T-cell (primary cell): ENCODE measurements at regions not wholly inside any gene's neighbourhood (a gene's known extent, or its start where the extent isn't known, plus 50 kb on each side); places are given as distances from the start of the nearest gene placed in this dataset.

Experiments used
- ATAC-seq, 4 experiments: fragments of 200-7000 bp in 3 of 4; fragments of 150-1000 bp in 1 of 4; cut with Tn5 transposase; replicated peaks in 1 of 4; 1 replicate in 3 of 4; 2 replicates in 1 of 4; pipeline ENCODE4 v1.10.0; 2021; ENCODE audit warnings: moderate library complexity in 3 of 4, mild to moderate bottlenecking in 2 of 4, moderate number of reproducible peaks in 1 of 4
- CTCF ChIA-PET, 2 donors: fragments of 300-600 bp; sonication (Branson Sonifier 250); formaldehyde crosslinking; loops; one replicate each; lab custom pipeline; 2022; ENCODE audit warnings: antibody characterized with exemption in 2 of 2; lab: Charles Lee
- POLR2A ChIA-PET, 2 donors: fragments of 300-600 bp; sonication (Branson Sonifier 250); formaldehyde crosslinking; loops; one replicate each; lab custom pipeline; 2022; ENCODE audit warnings: antibody characterized with exemption in 2 of 2; lab: Charles Lee
- DNase-seq, 35 experiments: peaks; one replicate each; pipeline versions ENCODE4 v3.0.0 to v3.0.0-alpha.2; 2013 to 2023
- H3K27ac ChIP-seq: one replicate; pipeline ENCODE4 v1.5.1; 2013; ENCODE audit warnings: low read length
- H3K27me3 ChIP-seq, 2 experiments: replicated peaks in 1 of 2; 1 replicate in 1 of 2; 2 replicates in 1 of 2; pipeline versions ENCODE4 v1.6.1 to v1.7.0; 2013; ENCODE audit warnings: low read length in 1 of 2, mixed read lengths in 1 of 2; ENCODE audit not compliant: control insufficient read depth in 2 of 2, insufficient read depth in 2 of 2; ENCODE audit errors: extremely low read depth in 1 of 2
- H3K36me3 ChIP-seq, 2 donors: 1 replicate in 1 of 2; 2 replicates in 1 of 2; pipeline versions ENCODE4 v1.6.1 to v1.7.0; 2013; ENCODE audit warnings: low read length in 1 of 2; ENCODE audit not compliant: control insufficient read depth in 2 of 2, insufficient read depth in 1 of 2; ENCODE audit errors: extremely low read depth in 1 of 2
- H3K4me1 ChIP-seq, 2 experiments: 1 replicate in 1 of 2; 2 replicates in 1 of 2; pipeline versions ENCODE4 v1.6.1 to v1.7.0; 2013; ENCODE audit warnings: low read length in 2 of 2, mixed read lengths in 1 of 2; ENCODE audit not compliant: insufficient read depth in 2 of 2, control insufficient read depth in 1 of 2; ENCODE audit errors: extremely low read depth in 1 of 2
- H3K4me3 ChIP-seq, 2 donors: 1 replicate in 1 of 2; 2 replicates in 1 of 2; pipeline versions ENCODE4 v1.5.1 to v1.7.0; 2013; ENCODE audit warnings: mild to moderate bottlenecking in 2 of 2, low read length in 1 of 2, moderate library complexity in 1 of 2; ENCODE audit not compliant: control insufficient read depth in 1 of 2; ENCODE audit errors: extremely low read depth in 1 of 2
- H3K9me3 ChIP-seq: 2 replicates; pipeline ENCODE4 v1.7.0; 2013
- H3K27ac Mint-ChIP-seq, 2 donors: one replicate each; pipeline ENCODE4 v1.8.0; 2020 to 2021; ENCODE audit warnings: mild to moderate bottlenecking in 2 of 2, mixed read lengths in 2 of 2
- H3K27me3 Mint-ChIP-seq, 2 donors: one replicate each; pipeline ENCODE4 v1.8.0; 2021 to 2022; ENCODE audit warnings: mixed read lengths in 2 of 2
- H3K36me3 Mint-ChIP-seq: one replicate; pipeline ENCODE4 v1.8.0; 2021; ENCODE audit warnings: mixed read lengths
- H3K4me1 Mint-ChIP-seq, 3 donors: one replicate each; pipeline ENCODE4 v1.8.0; 2020 to 2022; ENCODE audit warnings: mixed read lengths in 3 of 3, mild to moderate bottlenecking in 1 of 3
- H3K4me3 Mint-ChIP-seq, 3 donors: one replicate each; pipeline ENCODE4 v1.8.0; 2020 to 2022; ENCODE audit warnings: mild to moderate bottlenecking in 3 of 3, mixed read lengths in 3 of 3, moderate library complexity in 3 of 3
- H3K9me3 Mint-ChIP-seq, 3 donors: one replicate each; pipeline ENCODE4 v1.8.0; 2020 to 2022; ENCODE audit warnings: mixed read lengths in 3 of 3
- WGBS: methylation state at CpG from one replicate; pipeline ENCODE4 v1.1.5; 2013; ENCODE audit warnings: missing lambda C conversion rate; ENCODE audit not compliant: insufficient coverage; 5-methylcytosine and 5-hydroxymethylcytosine counted together

GRCh38 chr3:79947957-79948356 is 180.2 kb upstream of the ROBO1 start:
- H3K4me1 ChIP-seq: no peaks in the 10 kb centered on the region
- H3K36me3 ChIP-seq: no peaks in the 10 kb centered on the region
- no peaks in the 10 kb centered on the region for H3K36me3 Mint-ChIP-seq
- ChIA-PET POLR2A (no interaction called here), CTCF (no interaction called here)
- WGBS: 100% methylated on average over 1 of the region's 2 CpGs
- DNase-seq: no peak
- no peaks in the 10 kb centered on the region for H3K9me3 ChIP-seq
- ATAC-seq: no peak
- H3K27me3 Mint-ChIP-seq: no peaks in the 10 kb centered on the region
- no peaks in the 10 kb centered on the region for H3K4me1 Mint-ChIP-seq
- no peaks in the 10 kb centered on the region for H3K27me3 ChIP-seq
- peaks cover 7 to 34% (median 14%) of the 10 kb centered on the region in 3 donors for H3K9me3 Mint-ChIP-seq
- no peak overlapping the region for H3K27ac Mint-ChIP-seq
- H3K4me3 ChIP-seq: no peak overlapping the region
- no peak overlapping the region for H3K4me3 Mint-ChIP-seq
- no peak overlapping the region for H3K27ac ChIP-seq

GRCh38 chr3:79947469-79947868 is 179.7 kb upstream of the ROBO1 start:
- 80% methylated on average over 1 of the region's 1 CpG for WGBS
- ChIA-PET POLR2A (no interaction called here), CTCF (no interaction called here)
- H3K27me3 Mint-ChIP-seq: no peaks in the 10 kb centered on the region
- Histone ChIP-seq H3K9me3 (no peaks in the 10 kb centered on the region), H3K4me3 (no peak overlapping the region), H3K4me1 (no peaks in the 10 kb centered on the region), H3K27ac (no peak overlapping the region), H3K27me3 (no peaks in the 10 kb centered on the region), H3K36me3 (no peaks in the 10 kb centered on the region)
- no peaks in the 10 kb centered on the region for H3K36me3 Mint-ChIP-seq
- H3K9me3 Mint-ChIP-seq: peaks cover 9 to 31% (median 14%) of the 10 kb centered on the region in 3 donors
- ATAC-seq (no peak), DNase-seq (no peak)
- H3K4me3 Mint-ChIP-seq: no peak overlapping the region
- no peaks in the 10 kb centered on the region for H3K4me1 Mint-ChIP-seq
- H3K27ac Mint-ChIP-seq: no peak overlapping the region

GRCh38 chr3:79937567-79937966 is 169.8 kb upstream of the ROBO1 start:
- WGBS: no CpG with 5 or more reads among the region's 1 CpG
- no peaks in the 10 kb centered on the region for H3K36me3 ChIP-seq
- Mint-ChIP-seq H3K4me3 (no peak overlapping the region), H3K4me1 (no peaks in the 10 kb centered on the region), H3K27me3 (no peaks in the 10 kb centered on the region), H3K9me3 (peaks cover 7 to 14% (median 10%) of the 10 kb centered on the region in 3 donors), H3K27ac (no peak overlapping the region), H3K36me3 (no peaks in the 10 kb centered on the region)
- H3K9me3 ChIP-seq: peaks cover 3% of the 10 kb centered on the region
- H3K4me3 ChIP-seq: no peak overlapping the region
- POLR2A ChIA-PET: no interaction called here
- no peak overlapping the region for H3K27ac ChIP-seq
- no peak for DNase-seq
- no peak for ATAC-seq
- no peaks in the 10 kb centered on the region for H3K4me1 ChIP-seq
- H3K27me3 ChIP-seq: no peaks in the 10 kb centered on the region
- CTCF ChIA-PET: no interaction called here

GRCh38 chr3:79930196-79930595 is 162.4 kb upstream of the ROBO1 start:
- no peaks in the 10 kb centered on the region for H3K36me3 ChIP-seq
- WGBS: 97% methylated on average over 6 of the region's 8 CpGs
- H3K4me1 ChIP-seq: no peaks in the 10 kb centered on the region
- DNase-seq: no peak
- no peak overlapping the region for H3K27ac Mint-ChIP-seq
- no peaks in the 10 kb centered on the region for H3K4me1 Mint-ChIP-seq
- H3K4me3 Mint-ChIP-seq: no peak overlapping the region
- H3K27me3 Mint-ChIP-seq: no peaks in the 10 kb centered on the region
- H3K27ac ChIP-seq: no peak overlapping the region
- no peaks in the 10 kb centered on the region for H3K36me3 Mint-ChIP-seq
- ChIA-PET POLR2A (no interaction called here), CTCF (no interaction called here)
- peaks cover 4 to 15% (median 10%) of the 10 kb centered on the region in 3 donors for H3K9me3 Mint-ChIP-seq
- no peaks in the 10 kb centered on the region for H3K27me3 ChIP-seq
- H3K4me3 ChIP-seq: no peak overlapping the region
- H3K9me3 ChIP-seq: peaks cover 3% of the 10 kb centered on the region
- no peak for ATAC-seq

GRCh38 chr3:79928687-79929408 is 161.1 kb upstream of the ROBO1 start:
- Mint-ChIP-seq H3K4me1 (no peaks in the 10 kb centered on the region), H3K27ac (no peak overlapping the region), H3K27me3 (no peaks in the 10 kb centered on the region), H3K9me3 (peaks cover 4 to 11% (median 8%) of the 10 kb centered on the region in 3 donors), H3K4me3 (no peak overlapping the region), H3K36me3 (no peaks in the 10 kb centered on the region)
- Histone ChIP-seq H3K4me3 (no peak overlapping the region), H3K9me3 (peaks cover 3% of the 10 kb centered on the region), H3K27ac (no peak overlapping the region), H3K4me1 (no peaks in the 10 kb centered on the region), H3K27me3 (no peaks in the 10 kb centered on the region), H3K36me3 (no peaks in the 10 kb centered on the region)
- no peak for DNase-seq
- ChIA-PET POLR2A (no interaction called here), CTCF (no interaction called here)
- 66% methylated on average over 4 of the region's 4 CpGs for WGBS
- no peak for ATAC-seq

- H3K27me3 Mint-ChIP-seq: no peaks in the 10 kb centered on the region
- H3K9me3 Mint-ChIP-seq: peaks cover 8 to 15% (median 11%) of the 10 kb centered on the region in 3 donors
- CTCF ChIA-PET: no interaction called here
- POLR2A ChIA-PET: no interaction called here
- H3K4me1 Mint-ChIP-seq: no peaks in the 10 kb centered on the region
- Histone ChIP-seq H3K4me1 (no peaks in the 10 kb centered on the region), H3K27me3 (no peaks in the 10 kb centered on the region), H3K4me3 (no peak overlapping the region), H3K9me3 (peaks cover 3% of the 10 kb centered on the region), H3K27ac (no peak overlapping the region), H3K36me3 (no peaks in the 10 kb centered on the region)
- no CpG with 5 or more reads among the region's 3 CpGs for WGBS
- no peaks in the 10 kb centered on the region for H3K36me3 Mint-ChIP-seq
- H3K27ac Mint-ChIP-seq: no peak overlapping the region
- H3K4me3 Mint-ChIP-seq: no peak overlapping the region
- DNase-seq (no peak), ATAC-seq (no peak)
These were observed 158.7 kb upstream of the ROBO1 start for GRCh38 chr3:79926522-79926921.

GRCh38 chr3:79922633-79923032 is 154.8 kb upstream of the ROBO1 start:
- no peak overlapping the region for H3K27ac Mint-ChIP-seq

More at GRCh38 chr3:79922633-79923032, 154.8 kb upstream of the ROBO1 start:
- DNase-seq: no peak
- Histone ChIP-seq H3K36me3 (no peaks in the 10 kb centered on the region), H3K27ac (no peak overlapping the region), H3K4me3 (no peak overlapping the region), H3K4me1 (no peaks in the 10 kb centered on the region), H3K9me3 (no peaks in the 10 kb centered on the region), H3K27me3 (no peaks in the 10 kb centered on the region)
- no peaks in the 10 kb centered on the region for H3K4me1 Mint-ChIP-seq
- ChIA-PET POLR2A (no interaction called here), CTCF (no interaction called here)
- H3K4me3 Mint-ChIP-seq: no peak overlapping the region
- peaks cover 10 to 13% (median 12%) of the 10 kb centered on the region in 3 donors for H3K9me3 Mint-ChIP-seq
- H3K27me3 Mint-ChIP-seq: no peaks in the 10 kb centered on the region
- ATAC-seq: no peak
- H3K36me3 Mint-ChIP-seq: no peaks in the 10 kb centered on the region
